ENCODE measurements at regions not wholly inside any gene's neighbourhood (a gene's known extent, or its start where the extent isn't known, plus 50 kb on each side); places are given as distances from the start of the nearest gene placed in this dataset.
"Not testable (repeated sequence)": the region's sequence is repeated elsewhere in the genome, so short reads cannot be mapped to it uniquely, and the experiment has no call there.

GRCh38 chr3:198096015-198096414, 136.0 kb downstream of the LMLN start:
- DNase-seq (ENCODE audit: low read depth), result no peak

DNA sequence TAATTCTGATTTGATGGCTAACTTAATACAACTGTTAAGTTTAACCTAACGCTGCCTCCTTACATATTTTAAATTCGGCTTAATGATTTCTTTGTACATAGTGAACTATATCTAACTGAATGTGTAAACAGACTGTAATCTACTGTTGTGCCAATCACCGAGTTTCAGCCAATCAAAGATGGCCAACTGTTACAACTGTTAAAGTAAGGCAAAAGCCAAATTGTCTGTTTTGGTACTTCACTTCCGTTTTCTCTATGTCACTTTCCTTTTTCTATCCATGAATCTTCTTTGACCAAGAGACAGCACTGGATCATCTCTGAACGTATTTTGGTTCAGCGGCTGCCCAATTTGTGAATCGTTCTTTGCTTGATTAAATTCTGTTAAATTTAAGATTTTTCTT, 137.0 kb downstream of the LMLN start:
- DNase-seq (ENCODE audit: low read depth), result no peak

GRCh38 chr3:198098661-198099081, 138.7 kb downstream of the LMLN start:
- DNase-seq (ENCODE audit: low read depth), result not testable (repeated sequence)

DNA sequence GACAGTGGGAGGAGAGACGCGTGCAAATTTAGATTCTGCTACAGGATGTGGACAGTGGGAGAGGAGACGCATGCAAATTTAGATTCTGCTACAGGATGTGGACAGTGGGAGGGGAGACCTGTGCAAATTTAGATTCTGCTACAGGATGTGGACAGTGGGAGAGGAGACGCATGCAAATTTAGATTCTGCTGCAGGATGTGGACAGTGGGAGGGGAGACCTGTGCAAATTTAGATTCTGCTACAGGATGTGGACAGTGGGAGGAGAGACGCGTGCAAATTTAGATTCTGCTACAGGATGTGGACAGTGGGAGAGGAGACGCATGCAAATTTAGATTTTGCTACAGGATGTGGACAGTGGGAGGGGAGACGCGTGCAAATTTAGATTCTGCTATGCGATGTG, 143.1 kb downstream of the LMLN start:
- not testable (repeated sequence) for DNase-seq (ENCODE audit: low read depth)

GRCh38 chr3:198106265-198106664, 146.2 kb downstream of the LMLN start:
- DNase-seq (ENCODE audit: low read depth), result no peak

DNA sequence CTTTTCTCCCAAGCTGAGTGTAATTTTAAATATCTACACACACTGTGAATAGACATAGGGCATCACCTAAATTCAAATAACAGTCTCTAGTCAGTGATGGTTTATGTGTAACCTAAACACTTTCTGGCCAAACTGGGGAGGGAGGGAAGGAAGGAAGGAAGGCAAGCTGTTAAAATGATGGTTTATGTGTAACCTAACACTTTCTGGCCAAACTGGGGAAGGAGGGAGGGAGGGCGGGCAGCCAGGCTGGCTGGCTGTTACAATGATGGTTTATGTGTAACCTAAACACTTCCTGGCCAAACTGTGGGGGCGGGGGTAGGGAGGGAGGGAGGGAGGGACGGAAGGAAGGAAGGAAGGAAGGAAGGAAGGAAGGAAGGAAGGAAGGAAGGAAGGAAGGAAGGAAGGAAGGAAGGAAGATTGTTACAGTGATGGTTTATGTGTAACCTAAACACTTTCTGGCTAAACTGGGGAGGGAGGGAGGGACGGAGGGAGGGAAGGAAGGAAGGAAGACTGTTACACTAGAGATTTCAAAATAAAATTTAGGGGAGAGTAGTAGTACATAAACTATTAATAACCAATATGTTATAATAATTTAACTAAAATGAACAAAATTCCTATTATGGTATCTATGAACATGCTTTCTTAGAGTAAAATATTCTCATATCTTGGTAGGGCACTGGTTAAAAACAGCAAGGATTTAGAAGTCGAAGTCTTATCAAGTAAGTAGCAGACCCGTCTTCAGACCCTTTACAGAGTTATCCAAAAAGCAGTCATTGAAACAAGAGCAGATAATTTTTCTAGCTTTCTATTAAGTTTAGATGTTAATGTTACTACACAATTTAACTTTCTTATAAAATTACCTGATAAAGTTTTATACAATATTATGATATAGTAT, 148.1 kb downstream of the LMLN start:
- DNase-seq (ENCODE audit: low read depth), result peak; percentile 59

GRCh38 chr3:198109883-198110282, 149.9 kb downstream of the LMLN start:
- no peak for DNase-seq (ENCODE audit: low read depth)

DNA sequence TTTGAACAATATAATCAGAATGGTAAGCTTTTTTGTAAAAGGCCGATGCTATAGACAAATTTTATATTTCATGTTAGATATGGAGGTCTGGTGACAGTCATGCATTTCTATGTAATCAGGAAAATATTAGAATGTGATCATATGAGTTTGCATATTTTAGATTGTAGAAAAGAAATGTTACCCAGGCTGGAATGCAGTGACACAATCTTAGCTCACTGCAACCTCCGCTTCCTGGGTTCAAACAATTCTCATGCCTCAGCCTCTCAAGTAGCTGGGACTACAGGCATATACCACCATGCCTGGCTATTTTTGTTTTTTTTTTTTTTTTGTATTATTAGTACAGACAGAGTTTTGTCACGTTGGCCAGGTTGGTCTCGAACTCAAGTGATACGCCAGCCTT, 152.0 kb downstream of the LMLN start:
- no peak for DNase-seq (ENCODE audit: low read depth)

DNA sequence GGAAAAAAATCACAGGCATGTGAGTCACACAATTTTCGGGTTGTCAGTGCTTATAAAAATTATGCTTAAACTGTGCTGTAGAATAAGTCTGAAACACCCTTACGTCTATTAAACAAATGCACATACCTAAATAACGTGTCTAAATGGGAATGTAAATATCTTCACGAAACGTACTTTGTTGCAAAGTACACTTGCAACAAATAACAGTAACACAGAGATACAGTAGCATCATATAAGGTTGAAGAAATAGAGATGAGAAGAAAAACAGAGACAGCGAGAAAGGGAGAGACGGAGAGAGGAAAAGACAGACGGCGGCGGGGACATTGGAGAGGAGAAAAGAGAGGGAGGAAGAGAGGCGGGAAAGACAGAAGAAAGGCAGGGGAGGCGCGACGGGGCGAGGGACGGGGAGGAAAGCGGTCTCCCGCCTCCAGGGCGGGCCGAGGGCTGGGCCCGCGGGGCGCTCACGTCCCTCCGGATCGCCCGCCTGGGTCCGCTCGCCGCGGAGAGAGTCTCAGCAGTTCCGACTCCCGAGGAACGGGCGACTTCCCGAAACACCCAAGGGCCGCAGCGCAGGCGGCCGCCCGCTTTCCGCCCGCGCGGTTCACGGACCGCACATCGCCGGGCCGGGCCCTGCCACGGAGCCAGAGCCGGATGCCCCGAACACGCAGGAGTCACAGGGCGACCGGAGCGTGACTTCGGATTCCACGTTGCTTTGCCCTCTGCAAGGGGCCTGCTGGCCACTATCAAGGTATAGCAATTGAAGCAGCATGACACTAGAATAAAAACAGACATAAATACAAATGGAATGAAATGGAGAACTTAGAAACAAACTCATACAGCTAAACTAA, 153.4 kb downstream of the LMLN start:
- no peak for DNase-seq (ENCODE audit: low read depth)

DNA sequence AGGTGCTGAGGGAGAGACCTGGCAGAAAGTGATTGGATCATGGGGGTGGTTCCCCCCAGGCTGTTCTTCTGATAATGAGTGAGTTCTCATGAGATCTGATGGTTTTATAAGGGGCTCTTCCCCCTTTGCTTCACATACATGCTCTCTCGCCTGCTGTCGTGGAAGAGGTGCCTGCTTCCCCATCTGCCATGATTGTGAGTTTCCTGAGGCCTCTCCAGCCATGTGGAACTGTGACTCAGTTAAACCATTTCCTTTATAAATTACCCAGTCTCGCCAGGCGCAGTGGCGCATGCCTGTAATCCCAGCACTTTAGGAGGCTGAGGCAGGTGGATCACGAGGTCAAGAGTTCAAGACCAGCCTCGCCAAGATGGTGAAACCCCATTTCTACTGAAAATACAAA, 154.5 kb downstream of the LMLN start:
- not testable (repeated sequence) for DNase-seq (ENCODE audit: low read depth)

- not testable (repeated sequence) for DNase-seq (ENCODE audit: low read depth)
Measured at GRCh38 chr3:198122184-198122583, 162.2 kb downstream of the LMLN start.

DNA sequence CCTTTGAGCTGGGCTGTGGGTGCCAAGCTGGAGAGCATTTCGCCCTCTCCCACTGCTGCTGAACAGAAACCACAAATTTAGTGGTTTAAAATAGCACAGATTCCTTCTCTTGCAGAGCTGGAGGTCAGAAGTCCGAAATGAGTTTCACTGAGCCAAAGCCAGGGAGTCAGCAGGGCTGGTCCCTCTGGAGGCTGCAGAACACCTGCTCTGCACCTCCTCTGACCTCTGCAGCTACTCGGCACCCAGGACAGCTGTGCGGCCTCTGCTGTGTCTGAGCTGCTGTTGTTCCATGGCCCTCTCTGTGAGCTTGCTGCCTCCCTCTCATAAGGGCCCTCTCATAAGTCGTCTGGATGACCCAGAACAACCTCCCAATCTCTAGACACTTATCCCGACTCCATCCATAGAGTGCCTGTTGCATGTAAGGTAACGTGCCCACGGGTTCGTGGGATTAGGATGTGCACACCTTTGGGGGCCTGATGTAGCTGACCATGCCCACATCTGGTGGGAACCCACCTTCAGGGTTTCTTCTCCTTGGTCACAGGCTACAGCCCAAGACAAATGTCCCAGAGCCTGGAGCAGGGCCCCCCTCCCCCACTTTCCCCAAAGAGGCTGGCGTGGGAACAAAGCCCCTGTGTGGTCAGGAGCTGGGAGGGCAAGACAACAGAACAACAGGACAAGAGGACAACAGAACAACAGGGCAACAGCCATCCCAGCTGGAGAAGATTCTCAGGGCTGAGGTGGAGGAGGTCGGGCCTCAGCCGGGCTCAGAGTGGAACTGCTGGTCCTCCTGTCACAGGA, 177.2 kb downstream of the LMLN start:
- DNase-seq (ENCODE audit: low read depth), result not testable (repeated sequence)

- not testable (repeated sequence) for DNase-seq (ENCODE audit: low read depth)
Measured at GRCh38 chr3:198138205-198138604, 178.2 kb downstream of the LMLN start.

GRCh38 chr3:198139037-198139436, 179.0 kb downstream of the LMLN start:
- not testable (repeated sequence) for DNase-seq (ENCODE audit: low read depth)

GRCh38 chr3:198139513-198140167, 179.6 kb downstream of the LMLN start:
- not testable (repeated sequence) for DNase-seq (ENCODE audit: low read depth)

GRCh38 chr3:198143300-198144137, 183.5 kb downstream of the LMLN start:
- DNase-seq (ENCODE audit: low read depth), result not testable (repeated sequence)

DNA sequence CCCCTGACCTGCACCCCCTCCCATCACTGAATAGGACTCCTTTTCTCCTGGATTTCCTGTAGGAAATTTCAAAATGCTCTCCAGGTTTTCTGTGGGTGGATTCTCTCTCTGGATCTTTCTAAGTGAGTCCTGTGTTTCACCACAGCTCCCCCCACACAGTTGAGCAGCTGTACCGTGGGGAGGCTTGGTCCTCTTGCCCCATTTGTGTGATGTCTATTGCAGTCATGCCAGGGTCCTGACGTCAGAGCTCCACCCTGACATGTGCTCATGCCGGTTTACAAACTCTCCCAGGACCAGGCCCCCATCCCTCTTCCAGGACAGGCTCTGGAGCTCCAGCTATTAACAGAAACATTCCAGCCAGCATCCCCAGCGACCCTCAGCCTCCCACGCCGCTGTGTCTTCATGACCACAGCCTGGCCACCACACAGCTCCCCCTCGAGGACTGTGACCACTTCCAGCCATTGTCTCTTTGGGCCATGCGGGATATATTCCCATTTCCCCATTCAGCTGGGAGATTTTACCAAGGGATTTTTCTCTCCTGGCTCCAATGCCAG, 185.3 kb downstream of the LMLN start:
- not testable (repeated sequence) for DNase-seq (ENCODE audit: low read depth)

- peak; percentile 48 for DNase-seq (ENCODE audit: low read depth)
Measured at GRCh38 chr3:198146070-198146469, 186.1 kb downstream of the LMLN start.

DNA sequence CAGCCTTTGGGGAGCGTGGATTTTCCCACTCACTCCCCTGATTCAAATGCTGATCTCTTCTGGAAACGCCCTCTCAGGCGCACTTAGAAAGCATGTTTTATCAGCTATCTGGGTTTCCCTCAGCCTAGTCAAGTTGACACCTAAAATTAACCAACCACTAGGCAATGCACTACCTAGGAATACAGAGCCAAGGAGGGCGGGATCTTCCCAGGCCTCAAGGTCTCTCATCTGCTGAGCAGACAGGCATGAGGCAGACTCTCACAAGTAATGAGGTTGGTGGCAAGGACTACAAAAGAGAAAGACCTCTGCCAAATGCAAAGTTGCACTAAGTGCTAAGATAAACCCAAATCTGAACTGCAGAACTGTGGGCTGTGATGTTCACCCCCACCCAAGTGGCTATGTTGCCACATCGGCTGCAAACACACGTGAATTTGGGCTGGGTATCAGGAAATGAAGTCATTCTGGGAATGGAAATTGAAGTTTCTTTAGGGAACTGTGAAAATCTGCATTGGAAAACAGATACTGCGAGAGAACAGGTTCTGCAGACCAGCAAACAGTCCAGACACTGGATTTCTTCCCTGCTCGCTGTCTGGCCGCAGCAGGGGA, 186.6 kb downstream of the LMLN start:
- not testable (repeated sequence) for DNase-seq (ENCODE audit: low read depth)

DNA sequence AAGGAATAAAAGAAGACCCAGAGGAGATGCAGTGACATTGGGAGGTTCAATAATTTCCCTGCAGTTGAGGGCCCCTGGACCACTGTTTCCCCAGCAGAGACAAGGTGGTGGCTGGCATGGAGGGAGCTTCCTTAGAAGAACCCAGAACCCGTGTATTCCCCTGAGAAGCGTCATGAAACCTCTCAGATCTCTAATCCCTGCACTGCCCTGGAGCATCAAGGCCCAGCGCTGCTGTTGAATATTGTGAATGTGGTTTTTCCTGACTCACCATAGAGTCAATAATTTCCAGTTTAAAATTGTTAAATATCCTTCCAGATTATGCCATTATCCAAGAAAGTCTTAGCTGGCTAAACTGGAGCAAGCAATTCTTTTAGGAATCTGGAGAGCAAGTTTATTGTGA, 187.2 kb downstream of the LMLN start:
- not testable (repeated sequence) for DNase-seq (ENCODE audit: low read depth)

Data from renal cortical epithelial cell (primary cell).